ENCODE measurements at regions not wholly inside any gene's neighbourhood (a gene's known extent, or its start where the extent isn't known, plus 50 kb on each side); places are given as distances from the start of the nearest gene placed in this dataset.

DNA sequence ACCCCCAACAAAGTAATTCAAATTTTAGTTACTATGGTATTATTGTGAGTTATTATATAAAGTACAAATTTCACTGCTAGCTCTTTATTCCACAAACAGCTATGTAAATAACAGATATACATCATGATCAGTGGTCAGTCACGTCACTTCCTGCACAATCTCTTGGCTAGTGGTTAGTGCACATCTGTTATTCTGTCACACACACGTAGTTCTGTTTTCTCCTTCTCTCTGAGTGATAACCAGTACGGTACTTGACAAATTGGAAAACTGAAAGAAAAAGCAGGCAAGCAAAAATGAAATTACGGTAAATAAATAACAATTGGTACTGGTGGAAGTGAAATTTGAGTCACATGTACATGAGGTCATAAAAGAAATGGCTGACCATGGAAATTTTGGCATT lies 728.7 kb downstream of the CCDC85A start:
- TF ChIP-seq EZH2phosphoT487 (IDR thresholded peaks at IDR 0.05; ENCODE audit: insufficient read depth, low read depth), result no peak
- TF ChIP-seq EZH2 (IDR thresholded peaks at IDR 0.05; ENCODE audit: insufficient read depth, poor library complexity, severe bottlenecking), result no peak

Measured in GM23248 (cell line).